Activated naive CD8-positive, alpha-beta T cell (primary cell): ENCODE measurements at regions not wholly inside any gene's neighbourhood (a gene's known extent, or its start where the extent isn't known, plus 50 kb on each side); places are given as distances from the start of the nearest gene placed in this dataset.

Experiments used
- H3K27ac Mint-ChIP-seq: one replicate; pipeline ENCODE4 v1.8.0; 2021; ENCODE audit warnings: mixed read lengths
- H3K27me3 Mint-ChIP-seq: one replicate; pipeline ENCODE4 v1.8.0; 2021; ENCODE audit warnings: mixed read lengths
- H3K36me3 Mint-ChIP-seq: one replicate; pipeline ENCODE4 v1.8.0; 2021; ENCODE audit warnings: mixed read lengths
- H3K4me1 Mint-ChIP-seq: one replicate; pipeline ENCODE4 v1.8.0; 2021; ENCODE audit warnings: low read depth, mixed read lengths
- H3K4me3 Mint-ChIP-seq: one replicate; pipeline ENCODE4 v1.8.0; 2021; ENCODE audit warnings: mild to moderate bottlenecking, mixed read lengths
- H3K9me3 Mint-ChIP-seq: one replicate; pipeline ENCODE4 v1.8.0; 2021; ENCODE audit warnings: low read depth, mixed read lengths

- no peaks in the 10 kb centered on the region for H3K27me3 Mint-ChIP-seq
- H3K27ac Mint-ChIP-seq, result no peak overlapping the region
- H3K36me3 Mint-ChIP-seq, result no peaks in the 10 kb centered on the region
- H3K4me1 Mint-ChIP-seq, result no peaks in the 10 kb centered on the region
- peaks cover 3% of the 10 kb centered on the region for H3K9me3 Mint-ChIP-seq
- no peak overlapping the region for H3K4me3 Mint-ChIP-seq
Measured at GRCh38 chr16:74052016-74052415, 244.6 kb upstream of the PSMD7 start.

DNA sequence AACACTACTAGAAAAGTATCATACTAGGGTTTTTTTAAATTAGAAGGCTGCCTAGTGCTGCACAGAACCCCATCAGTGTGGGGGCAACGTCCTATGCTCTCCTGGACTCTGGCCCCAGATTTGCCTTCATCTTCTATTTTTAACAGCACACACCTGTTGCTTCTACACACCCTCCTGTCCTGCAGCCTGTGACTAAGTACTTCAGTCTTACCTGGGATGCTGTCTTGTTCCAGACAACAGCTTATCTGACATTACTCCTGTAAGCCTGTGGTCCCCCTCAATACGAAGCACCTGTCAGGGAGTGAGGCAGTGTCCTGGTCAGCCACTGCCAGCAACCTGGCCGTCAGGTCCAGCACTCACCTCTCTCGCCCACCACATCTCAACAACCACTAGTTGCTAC, 247.6 kb upstream of the PSMD7 start:
- H3K27me3 Mint-ChIP-seq, result no peaks in the 10 kb centered on the region
- H3K4me3 Mint-ChIP-seq, result no peak overlapping the region
- H3K4me1 Mint-ChIP-seq, result no peaks in the 10 kb centered on the region
- no peaks in the 10 kb centered on the region for H3K9me3 Mint-ChIP-seq
- H3K36me3 Mint-ChIP-seq, result no peaks in the 10 kb centered on the region
- H3K27ac Mint-ChIP-seq, result no peak overlapping the region

- Mint-ChIP-seq H3K4me3 (no peak overlapping the region), H3K4me1 (no peaks in the 10 kb centered on the region), H3K27ac (no peak overlapping the region), H3K36me3 (no peaks in the 10 kb centered on the region), H3K27me3 (no peaks in the 10 kb centered on the region), H3K9me3 (no peaks in the 10 kb centered on the region)
Measured at GRCh38 chr16:74046524-74046923, 250.1 kb upstream of the PSMD7 start.

DNA sequence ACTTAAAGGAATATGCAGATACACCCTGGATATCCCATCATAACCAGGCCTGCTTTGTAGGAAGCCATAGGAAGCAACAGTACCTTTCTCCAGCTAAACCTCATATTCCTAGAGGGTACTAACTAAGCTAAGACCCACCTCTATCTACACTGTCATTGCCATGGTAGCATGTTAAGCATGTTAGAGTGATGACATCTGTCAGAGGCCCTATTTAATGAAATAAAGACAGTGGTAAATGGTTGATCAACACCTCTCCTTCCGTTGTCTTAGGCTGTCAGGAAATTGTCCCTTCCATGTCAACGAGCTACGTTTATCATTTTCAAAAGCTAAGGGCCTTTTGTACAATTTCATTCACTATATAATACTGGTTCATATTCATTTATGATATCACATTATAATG, 251.1 kb upstream of the PSMD7 start:
- Mint-ChIP-seq H3K27ac (no peak overlapping the region), H3K27me3 (peaks cover 5% of the 10 kb centered on the region), H3K4me3 (no peak overlapping the region), H3K9me3 (peaks cover 4% of the 10 kb centered on the region), H3K36me3 (peaks cover 2% of the 10 kb centered on the region), H3K4me1 (no peaks in the 10 kb centered on the region)

DNA sequence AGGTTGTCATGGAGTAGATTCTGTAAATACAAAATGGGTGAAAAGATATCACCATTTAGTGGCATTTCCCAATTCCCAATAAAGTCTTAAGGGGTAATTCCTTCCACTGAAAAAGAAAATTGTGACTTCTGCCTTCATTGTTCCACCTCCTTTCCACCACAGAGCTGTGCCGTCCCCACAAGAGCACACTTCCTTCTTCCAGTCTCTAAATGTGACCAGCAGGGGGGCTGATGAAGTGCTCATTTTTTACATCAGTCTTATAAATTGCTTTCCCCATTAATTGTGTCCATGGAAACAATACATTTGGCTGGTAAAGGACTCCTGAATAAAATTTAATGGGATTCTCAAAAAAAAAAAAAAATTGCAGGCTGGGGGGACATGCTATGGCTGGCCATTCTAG, 260.8 kb upstream of the PSMD7 start:
- no peaks in the 10 kb centered on the region for H3K4me1 Mint-ChIP-seq
- peaks cover 1% of the 10 kb centered on the region for H3K36me3 Mint-ChIP-seq
- peaks cover 11% of the 10 kb centered on the region for H3K27me3 Mint-ChIP-seq
- no peak overlapping the region for H3K4me3 Mint-ChIP-seq
- H3K27ac Mint-ChIP-seq, result no peak overlapping the region
- peaks cover 1% of the 10 kb centered on the region for H3K9me3 Mint-ChIP-seq

GRCh38 chr16:74034862-74035261, 261.8 kb upstream of the PSMD7 start:
- no peaks in the 10 kb centered on the region for H3K4me1 Mint-ChIP-seq
- no peak overlapping the region for H3K4me3 Mint-ChIP-seq
- H3K9me3 Mint-ChIP-seq, result no peaks in the 10 kb centered on the region
- H3K27me3 Mint-ChIP-seq, result peaks cover 5% of the 10 kb centered on the region
- H3K36me3 Mint-ChIP-seq, result no peaks in the 10 kb centered on the region
- H3K27ac Mint-ChIP-seq, result no peak overlapping the region

GRCh38 chr16:74034200-74034599, 262.4 kb upstream of the PSMD7 start:
- H3K27ac Mint-ChIP-seq, result no peak overlapping the region
- no peaks in the 10 kb centered on the region for H3K36me3 Mint-ChIP-seq
- no peaks in the 10 kb centered on the region for H3K9me3 Mint-ChIP-seq
- no peak overlapping the region for H3K4me3 Mint-ChIP-seq
- no peaks in the 10 kb centered on the region for H3K4me1 Mint-ChIP-seq
- H3K27me3 Mint-ChIP-seq, result peaks cover 5% of the 10 kb centered on the region

GRCh38 chr16:74033441-74033995, 263.1 kb upstream of the PSMD7 start:
- Mint-ChIP-seq H3K36me3 (no peaks in the 10 kb centered on the region), H3K27me3 (peaks cover 5% of the 10 kb centered on the region), H3K27ac (no peak overlapping the region), H3K9me3 (no peaks in the 10 kb centered on the region), H3K4me3 (no peak overlapping the region), H3K4me1 (no peaks in the 10 kb centered on the region)

DNA sequence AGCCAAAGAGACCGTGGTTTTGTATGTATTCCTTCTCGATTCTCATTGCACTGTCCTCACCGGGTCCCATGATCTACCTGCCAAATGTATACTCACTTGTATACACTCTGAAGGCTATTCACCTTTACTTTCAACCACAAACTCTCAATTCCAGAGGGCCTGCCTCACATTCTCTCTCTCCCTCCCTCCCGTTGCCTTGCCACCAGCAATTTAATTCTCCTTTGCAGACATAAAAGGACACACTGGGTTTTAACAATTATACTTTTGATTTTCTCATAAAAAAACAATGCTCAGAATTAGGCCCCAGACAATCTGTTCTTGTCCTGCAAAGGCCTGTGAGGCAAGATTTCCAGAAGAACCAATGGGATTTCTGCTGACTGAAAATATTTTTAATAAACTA, 265.1 kb upstream of the PSMD7 start:
- H3K4me3 Mint-ChIP-seq, result no peak overlapping the region
- no peak overlapping the region for H3K27ac Mint-ChIP-seq

DNA sequence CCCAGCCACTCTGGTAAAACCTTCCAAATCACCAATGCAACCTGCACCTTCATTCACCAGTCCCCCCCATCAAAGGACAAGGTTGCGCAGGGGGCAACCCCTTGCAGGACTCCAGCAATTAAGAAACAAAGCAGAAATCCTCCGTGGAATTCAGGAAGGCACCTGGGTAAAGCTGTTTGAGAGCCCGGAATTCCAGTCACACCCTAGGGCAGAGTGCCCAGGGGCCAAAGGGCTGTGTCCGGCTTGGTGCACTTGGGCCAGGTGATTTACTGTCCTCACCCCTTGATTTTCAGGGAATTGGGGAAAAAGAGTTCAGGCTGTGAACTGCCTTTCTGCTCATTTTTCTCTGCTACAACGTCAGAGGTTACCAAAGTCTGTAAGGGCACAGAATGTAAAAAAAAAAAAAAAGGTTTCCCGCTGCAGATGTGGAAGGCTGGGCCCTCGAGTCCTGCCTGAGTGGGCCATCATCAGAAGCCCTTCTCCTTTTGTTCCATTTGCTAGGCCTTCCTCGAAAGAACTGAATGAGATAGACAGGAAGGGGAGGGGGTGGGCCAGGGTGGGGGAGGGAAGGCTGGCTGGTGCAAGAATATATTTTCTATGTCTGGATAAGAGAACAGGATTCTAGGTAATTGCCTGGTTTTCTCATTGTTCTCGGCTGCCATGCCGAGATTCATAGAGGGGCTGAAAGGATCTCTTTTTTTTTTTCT, 266.5 kb upstream of the PSMD7 start:
- no peaks in the 10 kb centered on the region for H3K9me3 Mint-ChIP-seq
- no peaks in the 10 kb centered on the region for H3K4me1 Mint-ChIP-seq
- H3K27ac Mint-ChIP-seq, result no peak overlapping the region
- peaks cover 2% of the 10 kb centered on the region for H3K27me3 Mint-ChIP-seq
- no peaks in the 10 kb centered on the region for H3K36me3 Mint-ChIP-seq
- H3K4me3 Mint-ChIP-seq, result no peak overlapping the region

More for the DNA sequence above, 265.1 kb upstream of the PSMD7 start:
- Mint-ChIP-seq H3K4me1 (no peaks in the 10 kb centered on the region), H3K9me3 (no peaks in the 10 kb centered on the region), H3K36me3 (no peaks in the 10 kb centered on the region), H3K27me3 (peaks cover 2% of the 10 kb centered on the region)

GRCh38 chr16:74029115-74029792, 267.4 kb upstream of the PSMD7 start:
- Mint-ChIP-seq H3K36me3 (no peaks in the 10 kb centered on the region), H3K4me3 (no peak overlapping the region), H3K27ac (no peak overlapping the region), H3K9me3 (no peaks in the 10 kb centered on the region), H3K27me3 (peaks cover 2% of the 10 kb centered on the region), H3K4me1 (no peaks in the 10 kb centered on the region)

- Mint-ChIP-seq H3K36me3 (no peaks in the 10 kb centered on the region), H3K4me3 (no peak overlapping the region), H3K27me3 (peaks cover 2% of the 10 kb centered on the region), H3K27ac (no peak overlapping the region), H3K9me3 (no peaks in the 10 kb centered on the region), H3K4me1 (no peaks in the 10 kb centered on the region)
Measured at GRCh38 chr16:74026373-74027281, 270.0 kb upstream of the PSMD7 start.

DNA sequence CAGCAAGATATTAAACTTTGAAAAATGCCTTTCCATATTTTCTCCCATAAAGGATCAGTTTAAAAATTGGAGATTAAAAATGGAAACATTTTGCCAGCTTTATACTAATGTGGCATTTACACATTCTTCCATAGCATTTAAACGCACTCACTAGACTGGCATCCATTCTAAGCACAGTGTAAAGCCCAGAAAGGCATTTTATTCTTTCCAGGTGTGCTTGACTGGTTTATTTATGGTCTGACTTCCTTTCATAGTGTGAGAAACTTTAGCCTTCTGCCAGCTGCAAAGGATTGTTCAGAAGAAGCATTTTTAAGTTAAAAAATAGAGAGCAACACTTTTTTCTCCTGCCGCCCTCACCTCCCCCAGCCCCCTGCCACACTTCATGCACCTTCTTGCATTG, 271.7 kb upstream of the PSMD7 start:
- peaks cover 2% of the 10 kb centered on the region for H3K27me3 Mint-ChIP-seq
- no peak overlapping the region for H3K4me3 Mint-ChIP-seq
- no peaks in the 10 kb centered on the region for H3K4me1 Mint-ChIP-seq
- H3K36me3 Mint-ChIP-seq, result no peaks in the 10 kb centered on the region
- no peak overlapping the region for H3K27ac Mint-ChIP-seq
- no peaks in the 10 kb centered on the region for H3K9me3 Mint-ChIP-seq

DNA sequence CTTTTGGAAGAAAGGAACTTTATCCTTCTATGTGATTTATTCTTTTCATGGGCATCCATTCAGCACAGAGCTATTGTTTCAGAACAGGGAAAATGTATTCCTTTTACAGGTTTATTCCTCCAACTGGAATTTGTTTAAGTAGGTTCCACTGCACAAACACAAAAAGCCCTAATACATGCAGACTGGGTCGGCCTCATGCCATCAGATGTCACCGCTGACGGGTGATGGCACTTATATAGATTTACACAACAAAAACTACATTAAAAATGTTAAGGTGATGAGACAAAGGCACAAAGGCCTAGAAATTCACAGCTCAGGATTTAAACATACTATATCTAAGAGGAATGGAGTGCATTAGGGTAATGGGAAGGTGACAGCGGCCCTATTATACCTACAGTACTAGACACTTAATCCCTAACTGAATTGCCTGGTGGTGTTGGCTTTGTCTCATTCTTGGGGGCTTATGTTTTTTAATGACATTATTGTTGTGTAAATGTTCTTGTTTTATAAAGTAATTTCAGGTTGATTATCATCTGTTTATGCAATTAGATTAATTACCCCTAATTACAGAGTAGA, 276.4 kb upstream of the PSMD7 start:
- H3K4me1 Mint-ChIP-seq, result no peaks in the 10 kb centered on the region
- no peak overlapping the region for H3K27ac Mint-ChIP-seq
- H3K36me3 Mint-ChIP-seq, result no peaks in the 10 kb centered on the region
- H3K4me3 Mint-ChIP-seq, result no peak overlapping the region
- H3K9me3 Mint-ChIP-seq, result peaks cover 5% of the 10 kb centered on the region
- H3K27me3 Mint-ChIP-seq, result peaks cover 2% of the 10 kb centered on the region

- H3K36me3 Mint-ChIP-seq, result no peaks in the 10 kb centered on the region
- no peak overlapping the region for H3K4me3 Mint-ChIP-seq
- peaks cover 8% of the 10 kb centered on the region for H3K9me3 Mint-ChIP-seq
- no peak overlapping the region for H3K27ac Mint-ChIP-seq
- H3K4me1 Mint-ChIP-seq, result no peaks in the 10 kb centered on the region
- peaks cover 2% of the 10 kb centered on the region for H3K27me3 Mint-ChIP-seq
Measured at GRCh38 chr16:74019612-74020011, 277.0 kb upstream of the PSMD7 start.
